HG03521 (cell line): ENCODE measurements at regions not wholly inside any gene's neighbourhood (a gene's known extent, or its start where the extent isn't known, plus 50 kb on each side); places are given as distances from the start of the nearest gene placed in this dataset.
"Not testable (repeated sequence)": the region's sequence is repeated elsewhere in the genome, so short reads cannot be mapped to it uniquely, and the experiment has no call there.

ENCODE experiments used
- ATAC-seq: cut with Tn5 transposase; IDR thresholded peaks from one replicate; pipeline ENCODE4 v1.9.1; 2021; ENCODE audit warnings: mild to moderate bottlenecking, moderate library complexity; ENCODE audit not compliant: unreplicated experiment

GRCh38 chrX:9372866-9373265 lies 92.0 kb upstream of the TBL1X start:
- ATAC-seq = no peak

- ATAC-seq = no peak
Measured at GRCh38 chrX:9373789-9374188, 91.1 kb upstream of the TBL1X start.

DNA sequence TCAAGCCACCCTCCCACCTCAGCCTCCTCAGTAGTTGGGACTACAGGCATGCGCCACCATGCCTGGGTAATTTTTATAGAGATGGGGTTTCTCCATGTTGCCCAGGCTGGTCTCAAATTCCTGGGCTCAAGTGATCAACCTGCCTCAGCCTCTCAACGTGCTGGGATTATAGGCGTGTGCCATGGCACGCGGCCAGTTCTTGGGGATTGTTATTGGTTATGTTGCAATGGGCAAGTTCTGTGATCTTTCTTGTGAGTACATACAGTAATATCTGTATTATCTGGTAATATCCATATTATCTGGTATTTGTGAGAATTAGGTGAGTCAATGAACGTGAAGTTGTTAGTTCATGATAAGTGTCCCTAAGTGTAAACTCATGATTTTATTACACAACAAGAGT lies 90.3 kb upstream of the TBL1X start:
- no peak for ATAC-seq

DNA sequence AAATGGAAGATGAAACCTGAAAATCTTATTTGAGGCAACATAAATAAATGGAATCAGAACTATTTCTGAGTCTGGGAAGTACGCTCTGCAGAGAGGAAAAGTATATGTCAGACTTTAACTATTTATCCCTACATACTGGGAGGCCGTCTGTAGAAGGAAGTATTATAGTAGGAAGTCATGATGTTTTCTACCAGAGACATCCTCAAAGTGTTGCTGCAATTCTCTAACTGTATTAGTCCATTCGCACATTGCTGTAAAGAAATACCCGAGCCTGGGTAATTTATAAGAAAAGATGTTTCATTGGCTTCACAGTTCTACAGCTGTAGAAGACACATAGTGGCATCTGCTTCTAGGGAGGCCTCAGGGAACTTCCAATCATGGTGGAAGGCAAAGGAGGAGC lies 88.7 kb upstream of the TBL1X start:
- no peak for ATAC-seq

DNA sequence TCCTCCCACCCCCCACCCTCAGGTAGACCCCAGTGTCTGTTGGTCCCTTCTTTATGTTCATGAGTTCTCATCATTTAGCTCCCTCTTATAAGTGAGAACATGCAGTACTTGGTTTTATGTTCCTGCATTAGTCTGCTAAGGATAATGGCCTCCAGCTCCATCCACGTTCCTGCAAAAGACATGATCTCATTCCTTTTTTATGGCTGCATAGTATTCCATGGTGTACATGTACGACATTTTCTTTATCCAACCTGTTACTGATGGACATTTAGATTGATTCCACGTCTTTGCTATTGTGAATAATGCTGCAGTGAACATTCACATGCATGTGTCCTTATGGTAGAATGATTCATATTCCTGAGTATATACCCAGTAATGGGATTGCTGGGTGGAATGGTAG lies 87.6 kb upstream of the TBL1X start:
- not testable (repeated sequence) for ATAC-seq

DNA sequence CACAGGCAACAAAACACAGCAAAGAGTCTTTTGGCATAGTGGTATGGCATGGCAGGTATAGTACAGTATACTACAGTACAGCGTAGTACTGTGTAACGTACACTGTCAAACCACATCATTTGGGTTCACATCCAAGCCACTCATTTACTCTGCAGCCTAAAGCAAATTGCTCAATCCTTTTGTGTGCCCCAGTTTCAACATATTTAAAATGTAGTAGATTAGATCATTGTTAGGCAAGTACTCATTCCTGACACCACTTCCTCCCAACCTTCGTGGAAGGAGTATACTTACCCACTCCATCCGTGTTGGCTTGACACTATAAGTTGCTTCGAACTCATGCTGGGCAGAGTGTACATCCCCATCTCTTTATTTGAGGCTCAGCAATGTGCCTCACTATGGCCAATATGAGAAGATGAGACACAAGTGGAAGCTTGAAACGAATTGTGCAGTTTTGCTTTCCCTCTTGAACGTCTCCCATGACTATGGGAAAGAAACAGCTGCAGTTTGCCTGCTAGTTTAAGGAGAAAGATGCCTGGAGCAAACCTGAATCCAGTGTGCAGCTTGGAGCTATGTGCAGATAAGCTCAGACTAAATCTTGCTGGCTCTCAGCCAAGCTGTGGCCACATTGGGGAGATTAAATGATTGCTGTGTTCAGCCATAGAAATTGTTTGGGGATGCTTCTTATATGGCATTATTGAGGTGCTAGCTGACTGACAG lies 85.7 kb upstream of the TBL1X start:
- ATAC-seq = no peak

DNA sequence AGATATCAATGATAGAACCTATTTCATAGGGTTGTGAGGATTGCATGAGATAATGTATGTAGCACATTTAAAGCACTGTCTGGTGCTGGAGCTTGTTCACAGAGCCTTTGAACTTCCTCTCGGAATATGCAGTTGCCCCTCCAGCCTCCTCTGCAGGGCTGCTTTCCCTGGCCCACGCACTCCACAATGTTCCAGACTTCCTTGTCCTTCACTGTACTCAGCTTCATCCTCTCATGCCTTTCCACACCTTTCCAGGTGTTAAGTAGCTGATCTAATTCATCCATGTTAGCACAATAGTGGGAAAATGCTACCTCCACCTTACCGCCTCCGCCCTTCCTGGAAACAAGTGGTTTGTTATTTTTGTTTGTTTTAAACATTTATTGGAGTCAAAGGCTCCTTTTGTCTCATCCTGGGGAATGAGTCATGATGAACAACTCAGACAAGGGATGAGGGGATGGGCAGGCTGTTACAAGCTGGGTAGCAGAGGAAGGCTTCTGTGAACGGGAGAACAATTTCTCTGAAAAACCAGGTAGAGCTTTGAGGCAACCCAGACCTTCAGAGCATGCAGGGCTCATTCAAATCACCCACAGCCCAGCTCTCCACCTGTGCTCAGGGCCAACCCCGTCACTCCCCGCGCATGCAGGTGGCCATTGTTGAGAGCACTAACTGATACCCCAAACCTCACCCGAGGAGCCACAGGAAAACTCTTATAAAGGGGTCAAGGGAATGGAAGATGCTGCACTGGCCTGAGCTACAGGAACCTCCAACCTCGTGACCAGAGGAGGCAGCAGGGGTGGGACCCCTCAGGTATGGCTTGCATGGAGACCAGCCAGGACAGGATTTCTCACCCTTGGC lies 84.9 kb upstream of the TBL1X start:
- ATAC-seq = no peak

DNA sequence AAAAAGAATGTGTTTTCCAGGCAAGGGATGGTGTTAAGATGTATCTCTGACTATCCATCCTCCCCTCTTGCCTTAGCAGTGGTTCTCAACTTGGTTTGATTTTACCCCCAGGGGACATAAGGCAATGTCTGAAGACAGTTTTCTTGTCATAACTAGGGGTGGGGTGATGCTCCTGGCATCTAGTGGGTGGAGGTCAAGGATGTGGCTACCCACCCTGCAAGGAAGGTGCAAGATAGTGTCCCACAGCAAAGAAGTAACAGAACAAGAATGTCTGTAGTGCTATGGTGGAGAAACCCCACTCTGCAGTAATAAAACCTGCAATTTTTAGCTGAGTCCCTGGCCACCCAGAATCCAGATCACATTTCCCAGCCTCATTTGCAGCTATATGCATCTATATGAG lies 81.2 kb upstream of the TBL1X start:
- ATAC-seq = no peak

GRCh38 chrX:9388450-9388849 lies 76.4 kb upstream of the TBL1X start:
- ATAC-seq = no peak

GRCh38 chrX:9390121-9390520 lies 74.7 kb upstream of the TBL1X start:
- no peak for ATAC-seq

DNA sequence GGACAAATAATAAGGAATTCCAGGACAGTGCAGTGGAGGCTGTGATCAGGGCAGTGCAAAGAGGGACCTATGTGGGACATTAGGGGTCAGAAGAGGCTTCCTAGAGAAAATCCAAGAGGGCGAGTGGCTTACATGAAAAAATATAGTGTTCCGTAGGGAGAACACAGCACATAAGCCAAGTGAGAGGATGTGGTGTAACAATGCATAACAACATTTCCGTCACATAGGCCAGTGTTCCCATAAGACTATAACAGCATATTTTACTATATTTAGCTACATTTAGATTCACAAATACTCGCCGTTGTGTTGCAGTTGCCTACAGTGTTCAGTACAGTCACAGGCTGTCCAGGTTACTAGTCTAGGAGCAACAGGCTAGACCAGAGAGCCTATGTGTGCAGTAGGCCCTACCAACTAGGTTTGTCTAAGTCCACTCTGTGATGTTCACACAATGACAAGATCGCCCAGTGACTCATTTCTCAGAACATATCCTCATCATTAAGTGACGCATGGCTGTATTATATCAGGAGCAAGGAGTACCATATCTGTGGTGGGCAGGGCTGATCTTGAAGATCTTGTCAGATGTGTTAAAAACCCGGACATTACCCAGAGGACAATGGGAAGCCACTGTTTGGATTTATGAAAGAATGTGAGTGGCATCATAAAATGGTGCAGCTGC lies 74.0 kb upstream of the TBL1X start:
- no peak for ATAC-seq

GRCh38 chrX:9392445-9392844 lies 72.4 kb upstream of the TBL1X start:
- ATAC-seq = no peak

GRCh38 chrX:9393571-9393970 lies 71.3 kb upstream of the TBL1X start:
- no peak for ATAC-seq

DNA sequence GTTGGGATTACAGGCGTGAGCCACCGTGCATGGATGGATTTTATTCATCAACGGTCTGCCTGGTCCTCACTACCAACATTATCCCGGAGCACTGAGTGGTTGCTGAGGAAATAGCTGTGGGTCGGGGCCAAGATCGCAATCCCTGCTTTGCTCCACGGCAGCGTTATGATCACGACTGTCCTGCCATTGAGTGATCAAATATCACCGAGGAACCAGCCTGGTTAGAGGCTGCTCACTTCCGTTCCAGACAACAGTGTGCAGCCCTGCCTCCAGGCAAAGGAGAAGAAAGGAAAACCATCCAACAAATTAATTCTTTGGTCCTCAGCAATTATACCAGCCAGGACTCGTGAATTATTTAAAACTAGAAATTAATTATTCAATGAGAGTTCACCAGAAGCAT lies 70.6 kb upstream of the TBL1X start:
- ATAC-seq = no peak

DNA sequence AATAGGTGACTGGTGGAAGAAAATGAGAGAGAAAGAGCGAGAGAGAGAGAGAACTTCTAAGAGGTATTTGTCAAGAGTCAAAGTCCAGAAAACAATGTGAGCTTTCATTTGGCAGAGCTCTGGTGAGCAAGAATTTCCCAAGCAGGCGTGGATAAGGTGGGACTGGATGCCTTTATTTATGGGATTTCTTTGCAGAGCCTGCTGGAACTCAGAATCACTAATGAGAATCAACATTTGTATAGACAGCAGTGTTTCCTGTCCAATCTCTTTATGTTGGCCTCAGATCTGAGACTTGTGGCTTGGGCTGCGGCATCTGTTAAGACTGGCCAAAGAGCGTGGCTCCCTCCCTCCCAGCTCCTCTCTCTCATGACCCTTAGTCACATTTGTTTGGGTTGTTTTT lies 67.9 kb upstream of the TBL1X start:
- no peak for ATAC-seq

DNA sequence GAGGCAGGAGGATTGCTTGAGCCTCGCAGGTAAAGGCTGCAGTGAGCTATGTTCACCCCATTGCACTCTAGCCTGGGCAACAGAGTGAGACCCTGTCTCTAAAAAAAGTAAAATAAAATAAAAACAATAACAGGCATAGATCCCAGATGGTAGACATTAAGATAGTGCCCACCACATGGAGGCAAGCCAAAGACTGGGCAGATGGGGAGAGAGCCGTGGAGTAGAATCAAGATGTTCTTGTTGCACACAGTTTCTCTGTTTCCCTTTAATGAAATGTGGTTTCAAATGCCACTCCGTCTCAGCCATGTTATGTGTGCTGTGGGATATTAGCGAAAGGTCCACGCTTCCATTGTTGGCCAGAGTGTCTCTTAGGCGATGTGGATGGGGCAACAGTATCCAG lies 63.8 kb upstream of the TBL1X start:
- ATAC-seq = no peak

DNA sequence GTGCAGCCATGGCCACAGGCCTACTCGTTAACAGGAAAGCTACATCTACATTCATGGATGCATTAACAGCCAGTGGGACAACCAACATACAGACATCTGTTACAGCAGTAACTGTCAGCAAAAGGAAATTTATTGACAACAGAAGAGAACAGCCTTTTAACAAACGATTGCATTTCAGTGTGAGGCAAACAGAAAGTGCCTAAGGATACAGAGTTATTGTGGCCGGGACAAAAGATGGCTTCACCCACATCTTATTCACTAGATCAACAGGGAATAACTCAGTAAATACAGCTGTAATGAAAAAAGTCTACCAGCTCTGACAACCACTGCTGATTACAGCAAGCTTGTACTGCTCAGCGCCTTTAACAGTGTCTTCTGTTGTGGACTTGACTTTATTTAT lies 61.5 kb upstream of the TBL1X start:
- no peak for ATAC-seq

- ATAC-seq = not testable (repeated sequence)
Measured at GRCh38 chrX:9405635-9406034, 59.2 kb upstream of the TBL1X start.

DNA sequence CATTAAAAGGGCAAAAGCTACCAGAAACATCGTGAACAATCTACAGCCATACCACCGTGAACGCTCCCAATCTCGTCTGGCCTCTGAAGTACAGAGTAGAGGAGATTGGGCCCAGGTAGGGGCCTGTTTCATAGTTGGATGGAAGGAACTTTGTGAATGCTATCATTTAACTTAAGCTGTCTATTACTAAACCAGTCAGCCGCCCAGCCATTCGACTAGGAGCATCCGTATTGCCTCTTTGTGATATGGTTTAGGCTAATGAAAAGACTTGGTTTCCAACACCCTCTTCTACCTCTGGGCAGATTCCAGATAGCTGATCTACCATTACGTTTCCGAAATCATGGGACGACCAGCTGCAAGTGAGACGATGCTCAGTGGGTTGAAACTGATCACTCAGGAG lies 54.0 kb upstream of the TBL1X start:
- ATAC-seq = not testable (repeated sequence)

DNA sequence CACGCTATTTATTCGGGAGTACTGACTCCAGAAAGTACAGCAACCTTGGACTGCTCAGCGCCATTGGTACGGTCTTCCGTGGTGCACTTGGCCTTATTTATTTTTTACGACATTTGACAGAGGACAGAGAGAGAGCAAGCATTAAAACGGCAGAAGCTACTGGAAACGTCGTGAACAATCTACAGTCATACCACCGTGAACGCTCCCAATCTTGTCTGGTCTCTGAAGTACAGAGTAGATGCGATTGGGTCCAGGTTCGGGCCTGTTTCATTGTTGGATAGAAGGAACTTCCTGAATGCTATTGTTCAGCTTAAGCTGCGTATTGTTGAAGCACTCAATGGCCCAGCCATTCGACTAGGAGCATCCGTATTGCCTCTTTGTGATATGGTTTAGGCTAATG lies 53.2 kb upstream of the TBL1X start:
- not testable (repeated sequence) for ATAC-seq

- no peak for ATAC-seq
Measured at GRCh38 chrX:9414416-9414815, 50.4 kb upstream of the TBL1X start.
